CD4-positive, alpha-beta T cell (primary cell): ENCODE measurements at regions not wholly inside any gene's neighbourhood (a gene's known extent, or its start where the extent isn't known, plus 50 kb on each side); places are given as distances from the start of the nearest gene placed in this dataset.

Source experiments
- ATAC-seq: fragments of 200-7000 bp; cut with Tn5 transposase; one replicate; pipeline ENCODE4 v1.10.0; 2022; ENCODE audit warnings: mild to moderate bottlenecking; ENCODE audit not compliant: poor library complexity
- CTCF ChIA-PET: fragments of 350-600 bp; sonication (Branson Sonifier 250); formaldehyde crosslinking; loops from one replicate; lab custom pipeline; 2021; ENCODE audit warnings: antibody characterized with exemption, inconsistent platforms; lab: Charles Lee
- POLR2A ChIA-PET: fragments of 350-600 bp; sonication (Branson Sonifier 250); formaldehyde crosslinking; loops from one replicate; lab custom pipeline; 2021; ENCODE audit warnings: antibody characterized with exemption, inconsistent platforms; lab: Charles Lee
- DNase-seq, 14 experiments: peaks; one replicate each; pipeline ENCODE4 v3.0.0-alpha.2; 2013 to 2020; ENCODE audit warnings: mixed read lengths in 2 of 14
- H3K27ac ChIP-seq, 2 donors: one replicate each; pipeline versions ENCODE4 v1.5.1 to v1.7.0; 2013; ENCODE audit warnings: low read length in 2 of 2, low read depth in 1 of 2, mild to moderate bottlenecking in 1 of 2
- H3K27me3 ChIP-seq, 2 experiments: 1 replicate in 1 of 2; 2 replicates in 1 of 2; pipeline versions ENCODE4 v1.6.1 to v1.7.0; 2013; ENCODE audit warnings: low read length in 2 of 2, control low read depth in 1 of 2, mild to moderate bottlenecking in 1 of 2, moderate library complexity in 1 of 2; ENCODE audit not compliant: insufficient read depth in 2 of 2, control insufficient read depth in 1 of 2
- H3K36me3 ChIP-seq: one replicate; pipeline ENCODE4 v1.6.1; 2013; ENCODE audit warnings: low read length, control low read depth; ENCODE audit not compliant: insufficient read depth
- H3K4me1 ChIP-seq: one replicate; pipeline ENCODE4 v1.6.1; 2013; ENCODE audit warnings: low read length, control low read depth; ENCODE audit not compliant: insufficient read depth
- H3K4me3 ChIP-seq: one replicate; pipeline ENCODE4 v1.5.1; 2013; ENCODE audit warnings: mild to moderate bottlenecking, low read length, moderate library complexity
- H3K9me3 ChIP-seq, 2 experiments: 1 replicate in 1 of 2; 2 replicates in 1 of 2; pipeline versions ENCODE4 v1.6.1 to v1.7.0; 2013; ENCODE audit warnings: low read length in 2 of 2, mild to moderate bottlenecking in 2 of 2, control low read depth in 1 of 2, moderate library complexity in 1 of 2; ENCODE audit not compliant: control insufficient read depth in 1 of 2, insufficient read depth in 1 of 2
- H3K27ac Mint-ChIP-seq: one replicate; pipeline ENCODE4 v1.8.0; 2020; ENCODE audit warnings: mixed read lengths
- H3K27me3 Mint-ChIP-seq: one replicate; pipeline ENCODE4 v1.8.0; 2021; ENCODE audit warnings: mixed read lengths
- H3K36me3 Mint-ChIP-seq: one replicate; pipeline ENCODE4 v1.8.0; 2021; ENCODE audit warnings: low read depth, mixed read lengths
- H3K4me1 Mint-ChIP-seq: one replicate; pipeline ENCODE4 v1.8.0; 2021; ENCODE audit warnings: low read depth, mixed read lengths
- H3K4me3 Mint-ChIP-seq: one replicate; pipeline ENCODE4 v1.8.0; 2020; ENCODE audit warnings: mild to moderate bottlenecking, mixed read lengths
- H3K9me3 Mint-ChIP-seq: one replicate; pipeline ENCODE4 v1.8.0; 2020; ENCODE audit warnings: mixed read lengths
- intact Hi-C, 2 experiments: fragments of 100-400 bp; cut with DNase I in 1 of 2; cut with micrococcal nuclease in 1 of 2; formaldehyde crosslinking; loops; one replicate each; pipeline versions ENCODE4 v1.15.1 to v1.9.0; 2023 to 2025; cut with DNase I, micrococcal nuclease
- TF ChIP-seq, protein P1 (sequence below): fragments of 200-600 bp; IDR thresholded peaks from one replicate; pipeline ENCODE4 v1.8.0; 2022; ENCODE audit warnings: antibody characterized with exemption, mild to moderate bottlenecking

DNA sequence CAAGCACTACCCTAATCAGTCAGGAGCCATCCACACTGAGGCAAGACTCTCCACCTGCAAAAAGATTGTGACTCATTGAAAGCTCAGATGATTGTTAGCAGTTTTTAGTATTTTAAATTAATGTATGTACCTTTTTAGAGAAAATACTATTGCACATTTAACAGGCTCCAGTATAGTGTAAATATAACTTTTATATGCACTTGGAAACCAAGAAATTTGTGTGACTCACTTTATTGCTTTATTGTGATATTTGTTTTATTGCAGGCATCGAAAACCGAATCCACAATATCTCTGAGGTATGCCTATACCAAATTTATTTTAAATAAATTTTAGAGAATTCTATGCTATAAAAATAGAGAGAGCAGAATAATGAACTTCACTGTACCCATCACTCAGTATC is 122.0 kb downstream of the TEX36 start:
- H3K36me3 Mint-ChIP-seq, result no peaks in the 10 kb centered on the region
- no peaks in the 10 kb centered on the region for H3K36me3 ChIP-seq
- no peak overlapping the region for H3K4me3 ChIP-seq
- no peaks in the 10 kb centered on the region for H3K27me3 ChIP-seq
- DNase-seq (no peak), ATAC-seq (no peak)
- H3K9me3 ChIP-seq, result no peaks in the 10 kb centered on the region
- TF ChIP-seq, protein P1, sequence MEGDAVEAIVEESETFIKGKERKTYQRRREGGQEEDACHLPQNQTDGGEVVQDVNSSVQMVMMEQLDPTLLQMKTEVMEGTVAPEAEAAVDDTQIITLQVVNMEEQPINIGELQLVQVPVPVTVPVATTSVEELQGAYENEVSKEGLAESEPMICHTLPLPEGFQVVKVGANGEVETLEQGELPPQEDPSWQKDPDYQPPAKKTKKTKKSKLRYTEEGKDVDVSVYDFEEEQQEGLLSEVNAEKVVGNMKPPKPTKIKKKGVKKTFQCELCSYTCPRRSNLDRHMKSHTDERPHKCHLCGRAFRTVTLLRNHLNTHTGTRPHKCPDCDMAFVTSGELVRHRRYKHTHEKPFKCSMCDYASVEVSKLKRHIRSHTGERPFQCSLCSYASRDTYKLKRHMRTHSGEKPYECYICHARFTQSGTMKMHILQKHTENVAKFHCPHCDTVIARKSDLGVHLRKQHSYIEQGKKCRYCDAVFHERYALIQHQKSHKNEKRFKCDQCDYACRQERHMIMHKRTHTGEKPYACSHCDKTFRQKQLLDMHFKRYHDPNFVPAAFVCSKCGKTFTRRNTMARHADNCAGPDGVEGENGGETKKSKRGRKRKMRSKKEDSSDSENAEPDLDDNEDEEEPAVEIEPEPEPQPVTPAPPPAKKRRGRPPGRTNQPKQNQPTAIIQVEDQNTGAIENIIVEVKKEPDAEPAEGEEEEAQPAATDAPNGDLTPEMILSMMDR, result no peak
- no peak overlapping the region for H3K27ac Mint-ChIP-seq
- POLR2A ChIA-PET, result no interaction called here
- no peak overlapping the region for H3K4me3 Mint-ChIP-seq
- peaks cover 4% of the 10 kb centered on the region for H3K9me3 Mint-ChIP-seq
- H3K27ac ChIP-seq, result no peak overlapping the region
- H3K27me3 Mint-ChIP-seq, result peaks cover 20% of the 10 kb centered on the region
- intact Hi-C loops, result no loop called here
- no peaks in the 10 kb centered on the region for H3K4me1 ChIP-seq
- CTCF ChIA-PET, result no interaction called here
- H3K4me1 Mint-ChIP-seq, result no peaks in the 10 kb centered on the region

DNA sequence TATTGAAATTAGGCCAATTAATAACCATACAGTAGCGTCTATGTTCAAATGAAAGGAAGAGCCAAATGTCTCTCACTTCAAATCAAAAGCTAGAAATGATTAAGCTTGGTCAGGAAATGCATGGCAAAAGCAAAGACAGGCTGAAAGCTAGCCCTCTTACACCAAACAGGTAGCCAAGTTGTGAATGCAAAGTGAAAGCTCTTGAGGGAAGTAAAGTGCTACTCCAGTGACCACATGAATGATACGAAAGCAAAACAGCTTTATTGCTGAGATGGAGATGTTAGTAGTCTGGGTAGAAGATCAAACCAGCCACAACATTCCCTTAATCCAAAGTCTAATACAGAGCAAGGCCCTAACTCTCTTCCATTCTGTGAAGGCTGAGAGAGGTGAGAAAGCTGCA is 123.8 kb downstream of the TEX36 start:
- H3K27me3 ChIP-seq, result peaks cover 0 to 3% of the 10 kb centered on the region in 2 experiments
- H3K27ac ChIP-seq, result no peak overlapping the region
- TF ChIP-seq, protein P1, result no peak
- H3K4me3 ChIP-seq, result no peak overlapping the region
- no peaks in the 10 kb centered on the region for H3K36me3 Mint-ChIP-seq
- H3K36me3 ChIP-seq, result no peaks in the 10 kb centered on the region
- DNase-seq, result no peak
- no peak overlapping the region for H3K27ac Mint-ChIP-seq
- CTCF ChIA-PET, result no interaction called here
- intact Hi-C loops, result no loop called here
- POLR2A ChIA-PET, result no interaction called here
- no peak for ATAC-seq
- H3K4me3 Mint-ChIP-seq, result no peak overlapping the region
- H3K9me3 Mint-ChIP-seq, result peaks cover 2% of the 10 kb centered on the region
- H3K4me1 ChIP-seq, result no peaks in the 10 kb centered on the region
- peaks cover 20% of the 10 kb centered on the region for H3K27me3 Mint-ChIP-seq
- H3K4me1 Mint-ChIP-seq, result no peaks in the 10 kb centered on the region
- H3K9me3 ChIP-seq, result no peaks in the 10 kb centered on the region

DNA sequence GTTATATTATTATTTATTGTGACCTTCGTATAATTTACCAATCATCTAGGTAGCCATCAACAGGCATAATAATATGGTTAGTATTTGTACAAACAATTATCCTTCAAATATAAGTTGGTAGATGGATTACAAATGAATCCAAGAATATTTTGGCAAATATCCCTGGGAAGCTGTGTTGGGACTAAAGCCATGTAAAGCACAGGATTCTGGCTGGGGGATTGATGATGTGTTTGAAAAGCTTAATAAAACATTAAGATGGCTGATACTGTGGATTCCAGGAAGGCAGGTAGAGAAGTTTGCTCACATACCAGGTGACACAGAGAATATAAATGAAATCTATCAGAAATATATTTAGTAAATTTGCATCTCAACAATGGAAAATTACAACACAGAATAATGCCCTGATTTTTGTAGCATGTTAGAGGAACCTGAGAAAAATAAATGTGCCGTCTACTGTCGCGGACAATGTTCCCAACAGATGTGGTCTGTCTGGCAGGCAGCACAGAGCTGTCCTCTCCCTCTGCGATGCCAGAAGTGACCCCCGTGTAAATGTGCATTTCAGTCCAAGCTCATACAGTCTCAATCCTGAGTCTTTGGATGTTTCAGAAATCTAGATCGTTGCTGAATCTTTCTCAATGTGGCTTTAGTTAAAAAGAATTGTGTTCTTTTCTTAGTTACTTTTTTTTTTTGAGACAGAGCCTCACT is 125.0 kb downstream of the TEX36 start:
- no peak overlapping the region for H3K27ac Mint-ChIP-seq
- ATAC-seq (no peak), DNase-seq (no peak)
- TF ChIP-seq, protein P1, result no peak
- POLR2A ChIA-PET, result no interaction called here
- CTCF ChIA-PET, result no interaction called here
- no peaks in the 10 kb centered on the region for H3K4me1 Mint-ChIP-seq
- intact Hi-C loops, result no loop called here
- H3K27ac ChIP-seq, result no peak overlapping the region
- no peaks in the 10 kb centered on the region for H3K36me3 ChIP-seq
- H3K4me3 ChIP-seq, result no peak overlapping the region
- H3K36me3 Mint-ChIP-seq, result no peaks in the 10 kb centered on the region
- H3K27me3 Mint-ChIP-seq, result peaks cover 20% of the 10 kb centered on the region
- H3K9me3 ChIP-seq, result no peaks in the 10 kb centered on the region
- no peaks in the 10 kb centered on the region for H3K4me1 ChIP-seq
- H3K27me3 ChIP-seq, result peaks cover 0 to 3% of the 10 kb centered on the region in 2 experiments
- H3K4me3 Mint-ChIP-seq, result no peak overlapping the region
- peaks cover 7% of the 10 kb centered on the region for H3K9me3 Mint-ChIP-seq
